ENCODE measurements at regions not wholly inside any gene's neighbourhood (a gene's known extent, or its start where the extent isn't known, plus 50 kb on each side); places are given as distances from the start of the nearest gene placed in this dataset.

- H3K9me3 ChIP-seq (ENCODE audit: low read length), result no peaks in the 10 kb centered on the region
- H3F3A ChIP-seq (ENCODE audit: insufficient read depth, low read length, poor library complexity, severe bottlenecking), result no peaks in the 10 kb centered on the region
- H3K27ac ChIP-seq (ENCODE audit: low read length), result no peak overlapping the region
- H3K9ac ChIP-seq (ENCODE audit: low read length), result no peak overlapping the region
- no peaks in the 10 kb centered on the region for H3K36me3 ChIP-seq (ENCODE audit: insufficient read depth, low read length)
- H2AFZ ChIP-seq (ENCODE audit: low read depth, low read length), result no peak overlapping the region
- H3K9me2 ChIP-seq (ENCODE audit: insufficient read depth, low read length), result no peaks in the 10 kb centered on the region
- no peak for TF ChIP-seq REST (IDR thresholded peaks at IDR 0.05; ENCODE audit: borderline replicate concordance)
- no peak for TF ChIP-seq POLR2AphosphoS5 (IDR thresholded peaks at IDR 0.05)
- TF ChIP-seq CTCF (IDR thresholded peaks at IDR 0.05; ENCODE audit: poor library complexity, severe bottlenecking), result no peak
- no peak for TF ChIP-seq EZH2 (IDR thresholded peaks at IDR 0.05; ENCODE audit: borderline replicate concordance, insufficient read depth, low read length, poor library complexity, severe bottlenecking)
- TF ChIP-seq SMC3 (conservative IDR thresholded peaks at IDR 0.05; ENCODE audit: poor library complexity), result no peak
- TF ChIP-seq MXI1 (conservative IDR thresholded peaks at IDR 0.05; ENCODE audit: poor library complexity, severe bottlenecking), result no peak
- TF ChIP-seq EP300 (conservative IDR thresholded peaks at IDR 0.05; ENCODE audit: poor library complexity, severe bottlenecking), result no peak
- TF ChIP-seq TAF1 (IDR thresholded peaks at IDR 0.05; ENCODE audit: low read depth), result no peak
- TF ChIP-seq RAD21 (conservative IDR thresholded peaks at IDR 0.05), result no peak
- no peaks in the 10 kb centered on the region for H3K79me2 ChIP-seq (replicated peaks; ENCODE audit: insufficient read depth, low read length)
- no peak overlapping the region for H3K4me2 ChIP-seq (ENCODE audit: low read length)
- no peak overlapping the region for H3K4me3 ChIP-seq (ENCODE audit: low read length)
- H4K20me1 ChIP-seq (ENCODE audit: insufficient read depth), result no peaks in the 10 kb centered on the region
- peaks cover 14% of the 10 kb centered on the region for H3K27me3 ChIP-seq (ENCODE audit: insufficient read depth, low read depth, low read length)
These were observed 261.8 kb upstream of the RNF32 start for GRCh38 chr7:156378806-156379205.

DNA sequence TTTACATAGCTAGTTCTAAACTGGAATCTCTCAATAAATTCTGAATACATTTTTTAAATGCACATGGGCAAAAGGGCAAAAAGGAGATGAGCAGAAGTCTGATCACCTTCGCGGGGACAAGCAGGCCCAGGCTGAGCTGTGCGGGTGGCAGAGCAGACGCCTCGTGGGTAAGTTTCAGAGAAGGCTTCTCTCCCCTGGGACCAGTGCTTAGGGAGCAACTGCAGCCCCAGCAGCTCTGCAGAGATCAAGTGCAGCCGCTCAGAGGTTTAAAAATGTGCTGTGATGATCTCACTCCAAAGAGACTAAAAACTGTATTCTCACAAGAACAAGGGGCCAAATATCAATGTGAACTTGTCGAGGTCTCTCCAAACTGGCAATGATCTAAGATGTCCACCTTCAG is 264.3 kb upstream of the RNF32 start:
- Histone ChIP-seq H3K9me3 (ENCODE audit: low read length) (peaks cover 2% of the 10 kb centered on the region), H3K4me3 (ENCODE audit: low read length) (no peak overlapping the region), H3K4me2 (ENCODE audit: low read length) (no peak overlapping the region), H4K20me1 (ENCODE audit: insufficient read depth) (no peaks in the 10 kb centered on the region), H3K27ac (ENCODE audit: low read length) (no peak overlapping the region), H3K36me3 (ENCODE audit: insufficient read depth, low read length) (no peaks in the 10 kb centered on the region), H3K9ac (ENCODE audit: low read length) (no peak overlapping the region), H2AFZ (ENCODE audit: low read depth, low read length) (no peak overlapping the region), H3K9me2 (ENCODE audit: insufficient read depth, low read length) (no peaks in the 10 kb centered on the region), H3K79me2 (replicated peaks; ENCODE audit: insufficient read depth, low read length) (no peaks in the 10 kb centered on the region), H3F3A (ENCODE audit: insufficient read depth, low read length, poor library complexity, severe bottlenecking) (no peaks in the 10 kb centered on the region), H3K27me3 (ENCODE audit: insufficient read depth, low read depth, low read length) (peaks cover 12% of the 10 kb centered on the region)
- TF ChIP-seq EP300 (conservative IDR thresholded peaks at IDR 0.05; ENCODE audit: poor library complexity, severe bottlenecking) (no peak), POLR2AphosphoS5 (IDR thresholded peaks at IDR 0.05) (no peak)

- H3K4me2 ChIP-seq (ENCODE audit: low read length), result no peak overlapping the region
- H2AFZ ChIP-seq (ENCODE audit: low read depth, low read length), result no peak overlapping the region
- H3K27me3 ChIP-seq (ENCODE audit: insufficient read depth, low read depth, low read length), result peaks cover 12% of the 10 kb centered on the region
- H3K36me3 ChIP-seq (ENCODE audit: insufficient read depth, low read length), result no peaks in the 10 kb centered on the region
- no peak overlapping the region for H3K4me3 ChIP-seq (ENCODE audit: low read length)
- H3F3A ChIP-seq (ENCODE audit: insufficient read depth, low read length, poor library complexity, severe bottlenecking), result no peaks in the 10 kb centered on the region
- H4K20me1 ChIP-seq (ENCODE audit: insufficient read depth), result no peaks in the 10 kb centered on the region
- H3K79me2 ChIP-seq (replicated peaks; ENCODE audit: insufficient read depth, low read length), result no peaks in the 10 kb centered on the region
- no peak overlapping the region for H3K27ac ChIP-seq (ENCODE audit: low read length)
- peaks cover 2% of the 10 kb centered on the region for H3K9me3 ChIP-seq (ENCODE audit: low read length)
- no peaks in the 10 kb centered on the region for H3K9me2 ChIP-seq (ENCODE audit: insufficient read depth, low read length)
- H3K9ac ChIP-seq (ENCODE audit: low read length), result no peak overlapping the region
- no peak for TF ChIP-seq REST (IDR thresholded peaks at IDR 0.05; ENCODE audit: borderline replicate concordance)
- TF ChIP-seq SMC3 (conservative IDR thresholded peaks at IDR 0.05; ENCODE audit: poor library complexity), result no peak
- TF ChIP-seq RAD21 (conservative IDR thresholded peaks at IDR 0.05), result no peak
- TF ChIP-seq POLR2AphosphoS5 (IDR thresholded peaks at IDR 0.05), result no peak
- TF ChIP-seq EP300 (conservative IDR thresholded peaks at IDR 0.05; ENCODE audit: poor library complexity, severe bottlenecking), result no peak
- TF ChIP-seq CTCF (IDR thresholded peaks at IDR 0.05; ENCODE audit: poor library complexity, severe bottlenecking), result no peak
- no peak for TF ChIP-seq EZH2 (IDR thresholded peaks at IDR 0.05; ENCODE audit: borderline replicate concordance, insufficient read depth, low read length, poor library complexity, severe bottlenecking)
- no peak for TF ChIP-seq MXI1 (conservative IDR thresholded peaks at IDR 0.05; ENCODE audit: poor library complexity, severe bottlenecking)
- no peak for TF ChIP-seq TAF1 (IDR thresholded peaks at IDR 0.05; ENCODE audit: low read depth)
These were observed 266.2 kb upstream of the RNF32 start for GRCh38 chr7:156374335-156374734.

All from neural cell (in vitro differentiated cells).